Peyer's patch (tissue), 4 donors: ENCODE measurements at regions not wholly inside any gene's neighbourhood (a gene's known extent, or its start where the extent isn't known, plus 50 kb on each side); places are given as distances from the start of the nearest gene placed in this dataset.

ENCODE experiments used
- CTCF ChIP-seq, 6 experiments: fragments of 450-650 bp in 4 of 6; fragments of 200-600 bp in 2 of 6; sonication (generic) in 1 of 6; IDR thresholded peaks; one replicate each; pipeline ENCODE4 v1.5.1; 2017 to 2019; ENCODE audit warnings: antibody characterized with exemption in 6 of 6, mild to moderate bottlenecking in 3 of 6, moderate library complexity in 1 of 6
- POLR2A ChIP-seq, 2 donors: fragments of 450-650 bp; IDR thresholded peaks; one replicate each; pipeline ENCODE4 v1.5.1; 2017; ENCODE audit warnings: antibody characterized with exemption in 2 of 2, mild to moderate bottlenecking in 2 of 2, moderate library complexity in 2 of 2

DNA sequence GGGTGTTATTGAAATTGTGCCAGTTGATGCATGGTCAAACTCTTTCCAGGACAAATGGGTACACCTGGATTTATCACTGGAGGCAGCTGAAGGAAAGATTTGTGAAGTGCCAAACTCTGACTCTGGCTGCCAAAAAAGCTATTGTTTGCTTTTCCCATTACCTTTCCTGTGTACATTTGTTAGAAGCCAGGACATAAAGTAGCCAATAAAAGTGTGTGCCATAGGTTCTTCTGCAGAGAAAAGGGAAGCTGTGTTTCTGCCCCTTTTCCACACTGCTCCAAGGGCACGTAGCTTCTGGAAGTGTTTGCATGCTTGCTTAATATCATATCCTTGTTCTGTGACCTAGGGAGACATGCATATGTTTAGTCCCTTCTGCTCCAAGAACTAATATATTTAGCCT lies 1114.4 kb downstream of the SLC16A7 start:
- TF ChIP-seq CTCF (IDR thresholded peaks at IDR 0.05) (no peak), POLR2A (IDR thresholded peaks at IDR 0.05) (no peak)
